ENCODE measurements at regions not wholly inside any gene's neighbourhood (a gene's known extent, or its start where the extent isn't known, plus 50 kb on each side); places are given as distances from the start of the nearest gene placed in this dataset.

DNA sequence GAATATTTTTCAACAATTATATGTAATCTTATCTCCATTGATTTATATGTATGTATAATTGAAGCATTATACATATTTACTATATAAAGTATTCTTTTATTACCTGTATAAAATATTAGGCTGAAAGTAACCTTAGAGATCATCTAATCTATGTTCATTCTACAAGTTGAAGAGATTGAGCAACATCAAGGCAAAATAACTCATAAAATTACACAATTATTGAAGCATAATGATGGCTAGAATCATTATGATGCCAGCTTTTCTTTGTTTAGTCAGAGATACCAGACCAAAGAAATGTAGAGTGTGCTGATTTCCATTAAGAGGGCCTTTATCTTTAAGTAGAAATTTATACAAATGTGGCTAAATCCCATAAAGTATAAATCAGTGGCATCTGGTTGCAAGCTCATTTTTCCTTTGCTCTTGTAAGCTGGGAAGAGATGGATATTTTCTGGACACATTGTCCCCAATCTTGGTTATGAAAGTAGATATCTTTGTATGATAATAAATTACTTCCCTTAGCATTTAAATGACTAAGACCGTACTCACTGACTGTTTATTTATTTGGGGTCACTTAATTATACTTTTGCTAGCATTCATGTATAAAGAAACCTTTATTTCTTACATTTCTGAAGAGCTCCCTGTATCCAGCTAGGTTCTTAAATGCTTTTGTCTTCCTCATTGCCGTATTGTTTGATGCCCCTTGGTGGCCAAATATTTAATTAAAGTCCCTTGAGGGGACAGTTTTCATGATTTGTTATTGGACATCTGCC lies 339.8 kb downstream of the PCDH7 start:
- no peak overlapping the region for H3K27ac ChIP-seq
- no peaks in the 10 kb centered on the region for H3K4me1 ChIP-seq (replicated peaks in 1 of 2)
- intact Hi-C loops (cut with DNase I), result no loop called here
- TF ChIP-seq POLR2A (IDR thresholded peaks at IDR 0.05), result no peak
- TF ChIP-seq, protein P1, sequence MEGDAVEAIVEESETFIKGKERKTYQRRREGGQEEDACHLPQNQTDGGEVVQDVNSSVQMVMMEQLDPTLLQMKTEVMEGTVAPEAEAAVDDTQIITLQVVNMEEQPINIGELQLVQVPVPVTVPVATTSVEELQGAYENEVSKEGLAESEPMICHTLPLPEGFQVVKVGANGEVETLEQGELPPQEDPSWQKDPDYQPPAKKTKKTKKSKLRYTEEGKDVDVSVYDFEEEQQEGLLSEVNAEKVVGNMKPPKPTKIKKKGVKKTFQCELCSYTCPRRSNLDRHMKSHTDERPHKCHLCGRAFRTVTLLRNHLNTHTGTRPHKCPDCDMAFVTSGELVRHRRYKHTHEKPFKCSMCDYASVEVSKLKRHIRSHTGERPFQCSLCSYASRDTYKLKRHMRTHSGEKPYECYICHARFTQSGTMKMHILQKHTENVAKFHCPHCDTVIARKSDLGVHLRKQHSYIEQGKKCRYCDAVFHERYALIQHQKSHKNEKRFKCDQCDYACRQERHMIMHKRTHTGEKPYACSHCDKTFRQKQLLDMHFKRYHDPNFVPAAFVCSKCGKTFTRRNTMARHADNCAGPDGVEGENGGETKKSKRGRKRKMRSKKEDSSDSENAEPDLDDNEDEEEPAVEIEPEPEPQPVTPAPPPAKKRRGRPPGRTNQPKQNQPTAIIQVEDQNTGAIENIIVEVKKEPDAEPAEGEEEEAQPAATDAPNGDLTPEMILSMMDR (IDR thresholded peaks at IDR 0.05), result no peak
- DNase-seq, result no peak
- H3K27me3 ChIP-seq, result no peaks in the 10 kb centered on the region
- WGBS, 4 donors, result 51 to 65% (median 55%) methylated on average over 2 of the region's 2 CpGs
- H3K9me3 ChIP-seq (replicated peaks in 1 of 3), result no peaks in the 10 kb centered on the region
- H3K36me3 ChIP-seq (replicated peaks in 1 of 2), result no peaks in the 10 kb centered on the region
- H3K4me3 ChIP-seq, result no peak overlapping the region

DNA sequence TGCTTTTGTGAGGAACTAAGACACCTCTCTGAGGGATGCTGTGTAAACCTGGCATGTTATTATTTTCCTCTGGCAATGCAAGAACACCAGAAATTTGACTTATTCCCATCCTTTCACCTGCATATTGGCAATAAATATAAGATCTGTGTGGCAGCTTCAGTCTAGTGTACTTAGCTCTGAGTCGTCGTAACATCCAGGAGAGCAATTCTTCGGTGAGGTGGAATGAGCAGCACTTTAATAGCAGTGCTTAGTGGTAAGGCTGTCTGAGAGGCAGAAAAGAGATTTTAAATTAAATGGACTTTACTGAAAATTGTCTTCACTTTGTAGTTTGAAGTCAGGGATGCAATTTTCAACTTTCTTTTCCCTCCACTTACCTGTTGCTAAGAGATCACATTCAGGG lies 344.9 kb downstream of the PCDH7 start:
- intact Hi-C loops (cut with DNase I), result no loop called here
- H3K27ac ChIP-seq, result no peak overlapping the region
- 80 to 97% (median 89%) methylated on average over 3 of the region's 3 CpGs for WGBS, 4 donors
- no peak overlapping the region for H3K4me3 ChIP-seq
- TF ChIP-seq, protein P1 (IDR thresholded peaks at IDR 0.05), result no peak
- TF ChIP-seq POLR2A (IDR thresholded peaks at IDR 0.05), result no peak
- no peaks in the 10 kb centered on the region for H3K4me1 ChIP-seq (replicated peaks in 1 of 2)
- no peaks in the 10 kb centered on the region for H3K9me3 ChIP-seq (replicated peaks in 1 of 3)
- no peaks in the 10 kb centered on the region for H3K27me3 ChIP-seq
- DNase-seq, result no peak
- no peaks in the 10 kb centered on the region for H3K36me3 ChIP-seq (replicated peaks in 1 of 2)

DNA sequence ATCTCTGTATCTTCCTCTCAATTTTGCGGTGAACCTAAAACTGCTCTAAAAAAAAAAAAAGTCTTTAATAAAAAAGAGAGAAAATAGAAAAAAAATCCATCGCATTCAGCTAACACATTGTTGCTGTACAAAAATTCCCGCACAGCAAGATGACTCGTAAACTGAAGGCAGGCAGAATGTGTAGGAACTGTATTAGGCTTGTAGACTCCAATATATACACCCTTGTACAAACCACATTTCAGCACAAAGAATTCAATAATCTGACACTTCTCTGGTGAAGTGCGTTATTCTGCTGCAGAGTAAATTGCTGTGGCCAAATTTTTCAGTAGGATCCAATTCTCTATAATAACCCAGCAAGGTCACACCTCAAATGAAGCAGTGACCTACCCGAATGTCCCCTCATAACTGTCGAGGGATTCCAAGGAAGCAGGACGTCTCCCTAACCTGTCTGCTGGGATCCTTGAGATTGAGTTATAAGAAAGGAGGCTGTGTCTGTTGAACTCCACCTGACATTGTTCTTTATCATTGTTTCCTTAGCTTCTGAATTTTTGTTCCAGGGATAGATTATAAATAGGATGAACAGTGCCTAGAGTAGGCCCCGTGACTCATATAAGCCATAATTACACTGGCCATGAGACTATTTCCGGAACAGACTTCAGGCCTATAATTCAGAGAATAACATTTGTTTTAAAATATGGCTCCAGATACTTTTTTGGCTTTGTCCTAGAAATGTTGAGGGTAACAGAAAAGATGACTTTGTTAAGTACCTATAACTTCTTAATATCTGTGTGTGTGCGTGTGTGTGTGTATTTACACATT lies 348.3 kb downstream of the PCDH7 start:
- no peak for DNase-seq
- intact Hi-C loops (cut with DNase I), result no loop called here
- H3K4me3 ChIP-seq, result no peak overlapping the region
- H3K9me3 ChIP-seq (replicated peaks in 1 of 3), result no peaks in the 10 kb centered on the region
- H3K4me1 ChIP-seq (replicated peaks in 1 of 2), result no peaks in the 10 kb centered on the region
- 75 to 79% (median 77%) methylated on average over 11 of the region's 11 CpGs for WGBS, 4 donors
- TF ChIP-seq POLR2A (IDR thresholded peaks at IDR 0.05), result no peak
- TF ChIP-seq, protein P1 (IDR thresholded peaks at IDR 0.05), result no peak
- H3K27ac ChIP-seq, result no peak overlapping the region
- H3K36me3 ChIP-seq (replicated peaks in 1 of 2), result no peaks in the 10 kb centered on the region
- H3K27me3 ChIP-seq, result no peaks in the 10 kb centered on the region

DNA sequence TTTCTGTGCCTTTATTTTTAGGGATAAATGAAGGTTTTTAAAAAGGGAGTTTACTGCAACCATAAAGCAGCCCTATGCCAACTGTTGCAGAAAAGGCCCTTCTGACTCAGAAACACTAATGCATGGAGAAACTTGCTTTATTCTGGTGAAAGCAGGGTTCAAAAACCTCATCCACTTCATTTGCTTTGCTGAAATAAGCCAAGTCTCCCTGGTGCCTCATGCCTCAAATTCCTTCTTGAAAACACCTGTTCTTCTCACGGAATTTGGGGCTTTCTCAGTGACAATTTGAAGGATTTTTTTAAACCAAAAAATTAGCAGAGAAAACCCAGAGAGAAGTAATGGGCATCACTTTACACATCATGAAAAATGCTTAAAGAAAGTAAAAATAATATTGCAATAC lies 349.0 kb downstream of the PCDH7 start:
- Histone ChIP-seq H3K27ac (no peak overlapping the region), H3K27me3 (no peaks in the 10 kb centered on the region), H3K4me3 (no peak overlapping the region), H3K36me3 (replicated peaks in 1 of 2) (no peaks in the 10 kb centered on the region), H3K9me3 (replicated peaks in 1 of 3) (no peaks in the 10 kb centered on the region), H3K4me1 (replicated peaks in 1 of 2) (no peaks in the 10 kb centered on the region)
- no peak for DNase-seq
- TF ChIP-seq, protein P1 (IDR thresholded peaks at IDR 0.05), result no peak
- no peak for TF ChIP-seq POLR2A (IDR thresholded peaks at IDR 0.05)
- WGBS, 4 donors, result 67 to 84% (median 76%) methylated on average over 1 of the region's 1 CpG
- intact Hi-C loops (cut with DNase I), result no loop called here

All from adrenal gland (tissue), 9 donors.